Activated T-helper 1 cell treated with anti-CD3 and anti-CD28 coated beads, Interleukin-12 subunit alpha, Interleukin-12 subunit beta, Interleukin-2, Interleukin-4 antibody, amounts not matched to agents 30 ng/mL and 10 ng/mL and 1 ng/mL, durations not matched to agents 14 hours and 24 hours and 36 hours (primary cell): ENCODE measurements at regions not wholly inside any gene's neighbourhood (a gene's known extent, or its start where the extent isn't known, plus 50 kb on each side); places are given as distances from the start of the nearest gene placed in this dataset.

Experiments used
- DNase-seq: peaks from one replicate; pipeline ENCODE4 v3.0.0; 2021; ENCODE audit warnings: low spot score
- H3K27ac Mint-ChIP-seq: one replicate; pipeline ENCODE4 v1.8.0; 2021; ENCODE audit warnings: mild to moderate bottlenecking, mixed read lengths
- H3K27me3 Mint-ChIP-seq: one replicate; pipeline ENCODE4 v1.8.0; 2022; ENCODE audit warnings: mild to moderate bottlenecking, moderate library complexity, mixed read lengths; ENCODE audit not compliant: insufficient read depth
- H3K36me3 Mint-ChIP-seq: one replicate; pipeline ENCODE4 v1.8.0; 2021; ENCODE audit warnings: low read depth, mixed read lengths
- H3K4me1 Mint-ChIP-seq: one replicate; pipeline ENCODE4 v1.8.0; 2021; ENCODE audit warnings: low read depth, mixed read lengths
- H3K4me3 Mint-ChIP-seq: one replicate; pipeline ENCODE4 v1.8.0; 2021; ENCODE audit warnings: mild to moderate bottlenecking, moderate library complexity, mixed read lengths
- H3K9me3 Mint-ChIP-seq: one replicate; pipeline ENCODE4 v1.8.0; 2021; ENCODE audit warnings: mixed read lengths
- intact Hi-C: fragments of 100-400 bp; cut with micrococcal nuclease; formaldehyde crosslinking; loops from one replicate; pipeline ENCODE4 v1.15.1; 2024

- intact Hi-C loops = no loop called here
Observed at GRCh38 chr19:29031216-29031615, 181.7 kb downstream of the UQCRFS1 start.

GRCh38 chr19:29029268-29029958 lies 183.5 kb downstream of the UQCRFS1 start:
- intact Hi-C loops = no loop called here
- DNase-seq = no peak

More at GRCh38 chr19:29031216-29031615, 181.7 kb downstream of the UQCRFS1 start:
- Mint-ChIP-seq H3K9me3 (no peaks in the 10 kb centered on the region), H3K36me3 (no peaks in the 10 kb centered on the region), H3K27me3 (no peaks in the 10 kb centered on the region), H3K4me1 (no peaks in the 10 kb centered on the region), H3K27ac (no peak overlapping the region), H3K4me3 (no peak overlapping the region)
- no peak for DNase-seq

GRCh38 chr19:29022599-29022998 lies 190.4 kb downstream of the UQCRFS1 start:
- no peak for DNase-seq
- intact Hi-C loops = no loop called here
- Mint-ChIP-seq H3K27ac (no peak overlapping the region), H3K4me3 (no peak overlapping the region), H3K9me3 (no peaks in the 10 kb centered on the region), H3K36me3 (no peaks in the 10 kb centered on the region), H3K27me3 (no peaks in the 10 kb centered on the region), H3K4me1 (no peaks in the 10 kb centered on the region)

More at GRCh38 chr19:29029268-29029958, 183.5 kb downstream of the UQCRFS1 start:
- Mint-ChIP-seq H3K27me3 (no peaks in the 10 kb centered on the region), H3K4me1 (no peaks in the 10 kb centered on the region), H3K27ac (no peak overlapping the region), H3K9me3 (no peaks in the 10 kb centered on the region), H3K36me3 (no peaks in the 10 kb centered on the region), H3K4me3 (no peak overlapping the region)

GRCh38 chr19:29022165-29022564 lies 190.8 kb downstream of the UQCRFS1 start:
- Mint-ChIP-seq H3K4me1 (no peaks in the 10 kb centered on the region), H3K27me3 (no peaks in the 10 kb centered on the region), H3K36me3 (no peaks in the 10 kb centered on the region), H3K9me3 (no peaks in the 10 kb centered on the region), H3K4me3 (no peak overlapping the region), H3K27ac (no peak overlapping the region)
- intact Hi-C loops = no loop called here
- DNase-seq = no peak

GRCh38 chr19:29021232-29021916 lies 191.6 kb downstream of the UQCRFS1 start:
- Mint-ChIP-seq H3K4me3 (no peak overlapping the region), H3K27me3 (no peaks in the 10 kb centered on the region), H3K4me1 (no peaks in the 10 kb centered on the region), H3K9me3 (no peaks in the 10 kb centered on the region), H3K36me3 (no peaks in the 10 kb centered on the region), H3K27ac (no peak overlapping the region)
- DNase-seq = no peak
- intact Hi-C loops = no loop called here

GRCh38 chr19:29019403-29019802 lies 193.5 kb downstream of the UQCRFS1 start:
- Mint-ChIP-seq H3K27ac (no peak overlapping the region), H3K36me3 (no peaks in the 10 kb centered on the region), H3K4me3 (no peak overlapping the region), H3K9me3 (no peaks in the 10 kb centered on the region), H3K4me1 (no peaks in the 10 kb centered on the region), H3K27me3 (no peaks in the 10 kb centered on the region)
- intact Hi-C loops = no loop called here
- DNase-seq = no peak

GRCh38 chr19:29018542-29018941 lies 194.4 kb downstream of the UQCRFS1 start:
- Mint-ChIP-seq H3K27me3 (no peaks in the 10 kb centered on the region), H3K27ac (no peak overlapping the region), H3K4me1 (no peaks in the 10 kb centered on the region), H3K36me3 (no peaks in the 10 kb centered on the region), H3K4me3 (no peak overlapping the region), H3K9me3 (no peaks in the 10 kb centered on the region)
- no peak for DNase-seq
- intact Hi-C loops = no loop called here

DNA sequence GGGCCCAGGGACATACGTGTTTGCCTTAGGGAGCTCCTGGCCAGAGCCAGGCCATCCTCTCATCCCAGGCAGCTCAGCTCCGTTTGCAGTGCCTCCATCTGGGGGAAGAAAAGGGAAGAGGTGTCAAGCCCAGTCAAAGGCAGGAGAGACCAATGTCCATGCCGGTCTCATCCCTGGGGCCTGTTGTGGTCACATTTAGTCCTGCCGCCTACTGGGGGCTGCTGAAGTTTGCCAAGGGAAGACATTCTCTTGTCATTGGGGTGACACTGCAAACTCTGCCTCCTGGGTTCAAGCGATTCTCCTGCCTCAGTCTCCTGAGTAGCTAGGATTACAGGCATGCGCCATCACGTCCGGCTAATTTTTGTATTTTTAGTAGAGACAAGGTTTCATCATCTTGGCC lies 195.2 kb downstream of the UQCRFS1 start:
- no peaks in the 10 kb centered on the region for H3K27me3 Mint-ChIP-seq
- intact Hi-C loops = no loop called here
- H3K36me3 Mint-ChIP-seq = no peaks in the 10 kb centered on the region
- no peaks in the 10 kb centered on the region for H3K4me1 Mint-ChIP-seq
- H3K4me3 Mint-ChIP-seq = no peak overlapping the region
- H3K9me3 Mint-ChIP-seq = no peaks in the 10 kb centered on the region
- no peak for DNase-seq
- H3K27ac Mint-ChIP-seq = no peak overlapping the region

DNA sequence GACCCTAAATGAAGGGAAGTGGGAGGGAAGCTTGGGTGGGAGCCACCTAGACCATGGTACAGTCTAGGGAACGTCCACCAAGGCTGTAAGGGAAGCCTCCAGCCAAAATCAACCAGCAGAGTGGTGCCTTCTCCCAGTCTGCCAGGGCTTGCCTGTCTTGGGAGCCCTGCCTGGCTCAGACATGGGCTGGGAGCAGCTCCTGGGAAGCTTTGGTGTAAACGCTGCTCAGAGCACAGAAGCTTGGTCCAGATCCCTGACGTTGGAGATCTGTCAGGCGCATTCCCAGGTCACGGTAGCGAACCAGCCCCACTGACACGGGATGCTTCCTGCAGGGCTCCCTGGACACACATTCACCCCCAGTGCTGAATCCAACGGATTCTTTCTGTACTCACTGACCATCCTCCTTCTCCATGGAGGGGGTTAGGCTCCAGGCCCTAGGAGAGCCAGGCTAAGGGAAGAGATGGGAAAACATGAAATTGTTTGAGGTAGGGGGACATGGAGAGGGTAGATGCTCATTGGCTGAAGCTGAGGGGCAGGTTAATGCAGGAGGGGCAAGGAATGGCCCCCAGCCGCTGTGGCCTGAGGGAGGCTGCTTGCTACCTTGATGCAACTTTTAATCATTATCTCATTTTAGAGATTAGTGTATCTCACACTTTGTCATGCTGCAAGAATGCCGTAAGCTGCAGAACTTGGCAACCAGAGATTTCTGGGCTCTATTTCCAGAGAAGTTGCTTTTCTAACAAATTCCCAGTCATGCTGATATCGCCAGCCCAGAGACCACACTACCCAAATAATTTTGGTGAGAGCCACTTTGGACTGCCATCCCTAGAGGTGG lies 195.8 kb downstream of the UQCRFS1 start:
- Mint-ChIP-seq H3K27me3 (no peaks in the 10 kb centered on the region), H3K4me1 (no peaks in the 10 kb centered on the region), H3K27ac (no peak overlapping the region), H3K4me3 (no peak overlapping the region), H3K36me3 (no peaks in the 10 kb centered on the region), H3K9me3 (no peaks in the 10 kb centered on the region)
- no peak for DNase-seq
- intact Hi-C loops = no loop called here

- no peaks in the 10 kb centered on the region for H3K36me3 Mint-ChIP-seq
- H3K4me3 Mint-ChIP-seq = no peak overlapping the region
- H3K4me1 Mint-ChIP-seq = no peaks in the 10 kb centered on the region
- H3K27ac Mint-ChIP-seq = no peak overlapping the region
- H3K9me3 Mint-ChIP-seq = no peaks in the 10 kb centered on the region
- DNase-seq = no peak
- intact Hi-C loops = no loop called here
- no peaks in the 10 kb centered on the region for H3K27me3 Mint-ChIP-seq
Observed at GRCh38 chr19:29016353-29016752, 196.6 kb downstream of the UQCRFS1 start.

- Mint-ChIP-seq H3K36me3 (no peaks in the 10 kb centered on the region), H3K4me1 (no peaks in the 10 kb centered on the region), H3K4me3 (no peak overlapping the region), H3K27ac (no peak overlapping the region), H3K9me3 (no peaks in the 10 kb centered on the region), H3K27me3 (no peaks in the 10 kb centered on the region)
- intact Hi-C loops = no loop called here
- DNase-seq = no peak
Observed at GRCh38 chr19:29015569-29015968, 197.4 kb downstream of the UQCRFS1 start.

GRCh38 chr19:29014857-29015436 lies 198.0 kb downstream of the UQCRFS1 start:
- no peak for DNase-seq
- Mint-ChIP-seq H3K4me1 (no peaks in the 10 kb centered on the region), H3K4me3 (no peak overlapping the region), H3K36me3 (no peaks in the 10 kb centered on the region), H3K27me3 (no peaks in the 10 kb centered on the region), H3K9me3 (no peaks in the 10 kb centered on the region), H3K27ac (no peak overlapping the region)
- intact Hi-C loops = no loop called here

DNA sequence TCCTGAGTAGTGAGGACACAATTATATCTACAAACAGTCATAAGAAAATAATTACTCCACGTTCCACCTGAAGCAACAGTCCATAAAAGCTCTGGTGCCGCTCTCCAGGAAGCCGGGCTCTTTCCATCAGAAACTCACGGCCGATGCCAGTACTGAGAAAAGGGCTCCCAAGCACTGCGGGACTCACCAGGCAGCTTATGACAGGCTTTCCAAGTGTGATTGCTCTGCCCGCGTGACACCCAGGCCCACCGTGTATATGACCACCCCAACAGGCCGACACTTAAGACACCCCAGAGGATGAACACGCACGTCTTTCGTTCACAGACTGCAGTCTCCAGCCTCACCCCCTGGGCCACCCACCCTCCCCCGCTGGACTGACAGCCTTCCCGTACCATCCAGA lies 199.0 kb downstream of the UQCRFS1 start:
- no peak for DNase-seq
- Mint-ChIP-seq H3K36me3 (no peaks in the 10 kb centered on the region), H3K27me3 (no peaks in the 10 kb centered on the region), H3K4me1 (no peaks in the 10 kb centered on the region), H3K27ac (no peak overlapping the region), H3K4me3 (no peak overlapping the region), H3K9me3 (no peaks in the 10 kb centered on the region)
- intact Hi-C loops = no loop called here
